Breast epithelium (tissue), 4 donors: ENCODE measurements at regions not wholly inside any gene's neighbourhood (a gene's known extent, or its start where the extent isn't known, plus 50 kb on each side); places are given as distances from the start of the nearest gene placed in this dataset.

Experiments used
- DNase-seq, 2 donors: peaks; one replicate each; pipeline ENCODE4 v3.0.0-alpha.2; 2019; ENCODE audit warnings: low spot score in 2 of 2
- H3K27ac ChIP-seq, 2 donors: fragments of 200-600 bp; sonication (generic) in 1 of 2; one replicate each; pipeline ENCODE4 v1.5.1; 2016 to 2019; ENCODE audit warnings: mild to moderate bottlenecking in 1 of 2
- H3K27me3 ChIP-seq, 2 donors: fragments of 200-600 bp; sonication (generic) in 1 of 2; one replicate each; pipeline versions ENCODE4 v1.5.1 to v1.6.0; 2017 to 2019; ENCODE audit warnings: control low read depth in 1 of 2, mild to moderate bottlenecking in 1 of 2
- H3K36me3 ChIP-seq: fragments of 200-600 bp; one replicate; pipeline ENCODE4 v1.5.1; 2019
- H3K4me1 ChIP-seq, 2 donors: fragments of 200-600 bp; sonication (generic); one replicate each; pipeline ENCODE4 v1.5.1; 2016 to 2019; ENCODE audit warnings: control low read depth in 1 of 2
- H3K4me3 ChIP-seq, 3 donors: fragments of 200-600 bp; sonication (generic); 1 replicate in 2 of 3; 2 replicates in 1 of 3; pipeline ENCODE4 v1.5.1; 2016 to 2019; ENCODE audit warnings: mild to moderate bottlenecking in 3 of 3, moderate library complexity in 2 of 3
- H3K9me3 ChIP-seq, 2 donors: fragments of 200-600 bp; sonication (generic) in 1 of 2; one replicate each; pipeline ENCODE4 v1.5.1; 2016 to 2019; ENCODE audit warnings: control low read depth in 1 of 2
- CTCF ChIP-seq, 3 donors: fragments of 450-650 bp; IDR thresholded peaks; one replicate each; pipeline ENCODE4 v1.5.1; 2016 to 2017; ENCODE audit warnings: antibody characterized with exemption in 3 of 3, mild to moderate bottlenecking in 3 of 3, moderate library complexity in 3 of 3
- POLR2A ChIP-seq: fragments of 450-650 bp; IDR thresholded peaks from one replicate; pipeline ENCODE4 v1.6.1; 2016; ENCODE audit warnings: antibody characterized with exemption, mild to moderate bottlenecking, moderate library complexity
- POLR2AphosphoS5 ChIP-seq, 3 donors: sonication (generic); formaldehyde crosslinking; IDR thresholded peaks; one replicate each; pipeline ENCODE4 v1.6.1; 2017; ENCODE audit warnings: antibody characterized with exemption in 3 of 3
- intact Hi-C: fragments of 100-400 bp; cut with DNase I; formaldehyde crosslinking; loops from one replicate; pipeline ENCODE4 v1.15.1; 2023; ENCODE audit warnings: low total_unique reads

- Histone ChIP-seq H3K4me3 (peak overlapping the region; percentile 50 to 87 (median 70)), H3K9me3 (no peaks in the 10 kb centered on the region), H3K36me3 (no peaks in the 10 kb centered on the region), H3K27ac (peak overlapping the region; percentile 95 to 98), H3K27me3 (no peaks in the 10 kb centered on the region), H3K4me1 (no peaks in the 10 kb centered on the region)
- peak in 1 of 3 donors; percentile 4 for TF ChIP-seq CTCF (IDR thresholded peaks at IDR 0.05)
- peak; percentile 91 for TF ChIP-seq POLR2A
- peak; percentile 99 to 100 (median 100) for TF ChIP-seq POLR2AphosphoS5 (IDR thresholded peaks at IDR 0.05)
- intact Hi-C loops, result no loop called here
- DNase-seq, result peak; percentile 89
Measured at GRCh38 chr6:27146706-27147505, 100.6 kb upstream of the PRSS16 start.

- Histone ChIP-seq H3K9me3 (no peaks in the 10 kb centered on the region), H3K27me3 (no peaks in the 10 kb centered on the region), H3K27ac (no peak overlapping the region), H3K4me1 (no peaks in the 10 kb centered on the region), H3K4me3 (no peak overlapping the region), H3K36me3 (no peaks in the 10 kb centered on the region)
- TF ChIP-seq POLR2AphosphoS5 (IDR thresholded peaks at IDR 0.05) (no peak), POLR2A (no peak), CTCF (IDR thresholded peaks at IDR 0.05) (no peak)
- intact Hi-C loops, result no loop called here
- no peak for DNase-seq
Measured at GRCh38 chr6:27148404-27148795, 99.1 kb upstream of the PRSS16 start.

GRCh38 chr6:27149150-27149549 lies 98.4 kb upstream of the PRSS16 start:
- DNase-seq, result no peak
- intact Hi-C loops, result no loop called here
- H3K27ac ChIP-seq, result no peak overlapping the region
- H3K36me3 ChIP-seq, result no peaks in the 10 kb centered on the region
- TF ChIP-seq POLR2A (no peak), CTCF (IDR thresholded peaks at IDR 0.05) (no peak), POLR2AphosphoS5 (IDR thresholded peaks at IDR 0.05) (no peak)
- no peak overlapping the region for H3K4me3 ChIP-seq
- H3K9me3 ChIP-seq, result no peaks in the 10 kb centered on the region
- no peaks in the 10 kb centered on the region for H3K4me1 ChIP-seq
- no peaks in the 10 kb centered on the region for H3K27me3 ChIP-seq

GRCh38 chr6:27154696-27155095 lies 92.8 kb upstream of the PRSS16 start:
- Histone ChIP-seq H3K4me3 (no peak overlapping the region), H3K36me3 (no peaks in the 10 kb centered on the region), H3K9me3 (no peaks in the 10 kb centered on the region), H3K27me3 (no peaks in the 10 kb centered on the region), H3K4me1 (no peaks in the 10 kb centered on the region), H3K27ac (no peak overlapping the region)
- intact Hi-C loops, result no loop called here
- no peak for DNase-seq
- no peak for TF ChIP-seq POLR2A
- no peak for TF ChIP-seq CTCF (IDR thresholded peaks at IDR 0.05)
- no peak for TF ChIP-seq POLR2AphosphoS5 (IDR thresholded peaks at IDR 0.05)

- Histone ChIP-seq H3K27ac (peak overlapping the region; percentile 65 to 69), H3K36me3 (no peaks in the 10 kb centered on the region), H3K4me3 (peak overlapping the region; percentile 21 to 70 (median 53)), H3K9me3 (no peaks in the 10 kb centered on the region), H3K4me1 (no peaks in the 10 kb centered on the region), H3K27me3 (no peaks in the 10 kb centered on the region)
- DNase-seq, result no peak
- TF ChIP-seq POLR2A (no peak), CTCF (IDR thresholded peaks at IDR 0.05) (no peak), POLR2AphosphoS5 (IDR thresholded peaks at IDR 0.05) (no peak)
- intact Hi-C loops, result no loop called here
Measured at GRCh38 chr6:27156874-27157458, 90.5 kb upstream of the PRSS16 start.
